ENCODE measurements at regions not wholly inside any gene's neighbourhood (a gene's known extent, or its start where the extent isn't known, plus 50 kb on each side); places are given as distances from the start of the nearest gene placed in this dataset.
A peak's percentile ranks its signal among the peaks of the same experiment; 100 is the strongest.
"Not testable (repeated sequence)": the region's sequence is repeated elsewhere in the genome, so short reads cannot be mapped to it uniquely, and the experiment has no call there.

DNA sequence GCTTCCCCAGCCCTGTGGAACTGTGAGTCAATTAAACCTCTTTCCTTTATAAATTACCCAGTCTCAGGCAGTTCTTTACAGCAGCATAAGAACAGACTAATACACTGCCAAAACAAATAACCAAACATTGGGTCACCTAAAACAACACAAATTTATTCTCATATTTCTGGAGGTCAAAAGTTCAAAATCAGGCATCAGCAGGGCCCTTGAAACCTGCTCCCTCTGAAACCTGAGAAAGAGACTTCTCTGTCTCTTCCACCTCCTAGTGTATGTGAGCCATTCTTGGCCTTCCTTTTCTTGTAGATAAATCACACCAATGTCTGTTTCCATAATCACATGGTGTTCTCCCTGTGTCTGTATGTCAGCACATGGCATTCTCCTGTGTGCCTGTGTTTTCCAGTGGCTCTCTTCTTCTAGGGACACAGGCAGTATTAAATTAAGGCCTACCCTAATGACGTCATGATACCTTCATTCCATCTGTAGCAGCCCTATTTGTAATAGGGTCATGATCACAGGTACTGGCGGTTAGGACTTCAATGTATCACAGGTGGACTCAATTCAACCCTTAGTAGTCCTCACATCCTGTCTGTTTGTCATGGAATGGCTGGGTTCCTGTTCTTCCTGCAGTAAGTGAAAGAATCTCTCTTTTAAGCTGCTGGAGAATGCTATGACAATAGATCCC lies 147.3 kb upstream of the CLNK start:
- DNase-seq (ENCODE audit: low spot score), result no peak

DNA sequence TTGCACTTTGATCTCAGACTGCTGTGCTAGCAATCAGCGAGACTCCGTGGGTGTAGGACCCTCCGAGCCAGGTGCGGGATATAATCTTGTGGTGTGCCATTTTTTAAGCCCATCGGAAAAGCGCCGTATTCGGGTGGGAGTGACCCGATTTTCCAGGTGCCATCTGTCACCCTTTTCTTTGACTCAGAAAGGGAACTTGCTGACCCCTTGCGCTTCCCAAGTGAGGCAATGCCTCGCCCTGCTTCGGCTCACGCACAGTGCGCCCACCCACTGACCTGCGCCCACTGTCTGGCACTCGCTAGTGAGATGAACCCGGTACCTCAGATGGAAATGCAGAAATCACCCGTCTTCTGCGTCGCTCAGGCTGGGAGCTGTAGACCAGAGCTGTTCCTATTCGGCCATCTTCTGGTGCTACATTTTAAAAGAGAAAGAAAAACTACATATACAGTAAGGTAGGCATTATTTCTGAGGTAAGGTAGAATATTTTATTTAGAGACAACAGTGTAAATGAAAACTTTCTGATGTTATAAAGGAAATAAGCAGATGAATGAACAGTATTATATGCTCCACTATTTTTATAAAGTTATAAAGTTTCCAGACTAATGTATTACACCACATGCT lies 144.5 kb upstream of the CLNK start:
- DNase-seq (ENCODE audit: low spot score), result not testable (repeated sequence)

DNA sequence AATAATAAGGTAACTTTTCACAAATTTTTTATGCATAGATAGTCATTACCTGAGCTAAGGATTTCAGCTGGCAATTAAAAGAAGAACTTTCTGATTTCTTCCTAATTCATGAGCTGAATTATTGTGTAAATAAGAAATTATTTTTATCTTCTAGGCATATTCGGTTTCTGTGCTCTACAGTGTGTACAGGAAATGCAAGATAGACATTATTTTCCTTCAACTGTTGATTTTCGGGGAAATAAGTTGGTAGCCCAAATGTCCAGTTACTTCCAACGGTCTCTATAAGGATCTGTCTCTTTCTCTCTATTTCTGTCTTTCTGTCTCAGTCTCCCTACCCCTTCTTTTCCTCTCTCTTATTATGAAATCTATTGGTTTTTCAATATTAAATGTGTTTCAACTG lies 137.3 kb upstream of the CLNK start:
- no peak for DNase-seq (ENCODE audit: low spot score)

DNA sequence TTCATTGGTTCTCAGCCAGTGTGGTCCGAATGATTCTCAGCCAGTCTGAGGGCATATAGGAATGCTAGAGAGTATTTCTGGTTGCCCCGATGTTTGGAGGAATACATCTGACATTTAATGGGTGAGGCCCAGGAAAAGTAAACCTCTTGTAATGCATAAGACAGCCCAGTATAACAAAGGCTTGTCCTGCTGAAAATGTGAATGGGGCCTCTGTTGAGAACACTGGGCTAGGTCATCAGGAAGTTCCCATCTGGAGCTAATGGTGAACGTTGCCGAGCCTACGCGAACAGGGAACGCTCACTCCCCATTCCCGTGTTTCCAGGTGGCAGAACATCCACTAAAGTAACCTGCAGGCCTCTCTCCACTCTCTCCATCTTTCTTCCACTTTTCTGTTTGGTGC lies 132.0 kb upstream of the CLNK start:
- no peak for DNase-seq (ENCODE audit: low spot score)

DNA sequence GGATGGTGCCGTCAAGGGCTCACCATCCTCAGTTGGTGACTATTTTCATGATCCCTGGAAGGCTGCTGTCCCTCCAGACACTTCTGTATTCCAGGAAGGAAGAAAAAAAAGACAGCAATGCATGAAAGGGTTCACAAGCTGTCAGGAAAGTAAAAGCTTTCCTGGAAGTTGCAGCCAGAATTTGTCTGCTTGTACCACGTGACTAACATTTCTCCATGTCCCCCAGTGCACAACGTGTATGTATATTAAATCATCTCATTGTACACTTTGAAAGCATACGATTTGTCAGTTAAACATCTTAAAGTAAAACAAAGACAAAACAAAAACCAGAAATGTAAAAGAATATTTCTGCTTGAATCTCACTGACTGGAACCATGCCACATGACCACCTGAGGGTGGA lies 127.4 kb upstream of the CLNK start:
- no peak for DNase-seq (ENCODE audit: low spot score)

DNA sequence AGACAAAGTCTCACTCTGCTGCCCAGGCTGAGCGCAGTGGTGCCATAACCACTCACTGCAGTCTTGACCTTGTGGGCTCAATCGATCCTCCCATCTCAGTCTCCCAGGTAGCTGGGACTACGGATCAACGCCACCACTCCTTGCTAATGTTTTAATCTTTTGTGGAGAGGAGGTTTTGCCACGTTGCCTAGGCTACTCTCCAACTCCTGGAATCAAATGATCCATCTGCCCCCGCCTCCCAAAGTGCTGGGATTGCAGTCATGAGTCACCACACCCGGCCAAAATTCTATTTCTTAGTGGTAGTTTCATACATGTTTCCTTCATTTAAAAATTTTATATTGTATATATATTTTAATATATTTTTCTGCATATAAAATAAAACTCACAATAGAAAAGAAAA lies 125.8 kb upstream of the CLNK start:
- no peak for DNase-seq (ENCODE audit: low spot score)

DNA sequence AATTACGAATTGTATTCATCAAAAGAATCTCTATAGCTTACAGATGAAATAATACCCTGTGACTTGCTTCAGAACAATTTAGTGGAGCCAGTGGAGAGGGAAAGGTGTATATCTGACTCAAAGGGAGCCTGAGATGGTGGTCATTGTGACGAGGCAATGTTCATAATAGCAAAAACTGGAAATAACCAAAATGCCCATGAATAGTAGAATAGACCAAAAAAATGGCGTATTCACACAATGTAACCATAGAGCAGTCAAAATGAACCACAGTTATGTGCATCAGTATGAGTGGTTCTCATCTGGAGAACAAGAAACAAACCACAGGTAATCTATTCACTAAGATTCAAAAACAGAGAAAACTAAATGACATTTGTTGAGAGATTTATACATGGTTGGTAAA lies 125.3 kb upstream of the CLNK start:
- no peak for DNase-seq (ENCODE audit: low spot score)

DNA sequence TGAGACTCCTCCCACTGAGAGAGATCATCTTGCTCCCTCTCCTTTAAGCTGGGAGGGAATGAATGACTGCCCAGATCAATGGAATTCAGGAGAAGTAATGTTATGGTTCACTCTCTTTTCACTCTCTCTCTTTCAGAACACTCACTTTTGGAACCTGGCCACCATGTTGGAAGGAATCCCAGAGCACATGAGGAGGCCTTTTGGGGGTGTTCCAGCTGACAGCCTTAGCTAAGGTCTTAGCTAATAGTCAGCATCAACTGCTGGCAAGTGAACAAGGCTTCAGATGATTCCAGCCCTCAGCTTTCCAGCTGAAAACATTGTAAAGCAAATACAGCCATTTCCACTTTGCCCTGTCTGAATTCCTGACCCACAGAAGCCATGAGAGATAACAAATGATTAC lies 124.0 kb upstream of the CLNK start:
- no peak for DNase-seq (ENCODE audit: low spot score)

DNA sequence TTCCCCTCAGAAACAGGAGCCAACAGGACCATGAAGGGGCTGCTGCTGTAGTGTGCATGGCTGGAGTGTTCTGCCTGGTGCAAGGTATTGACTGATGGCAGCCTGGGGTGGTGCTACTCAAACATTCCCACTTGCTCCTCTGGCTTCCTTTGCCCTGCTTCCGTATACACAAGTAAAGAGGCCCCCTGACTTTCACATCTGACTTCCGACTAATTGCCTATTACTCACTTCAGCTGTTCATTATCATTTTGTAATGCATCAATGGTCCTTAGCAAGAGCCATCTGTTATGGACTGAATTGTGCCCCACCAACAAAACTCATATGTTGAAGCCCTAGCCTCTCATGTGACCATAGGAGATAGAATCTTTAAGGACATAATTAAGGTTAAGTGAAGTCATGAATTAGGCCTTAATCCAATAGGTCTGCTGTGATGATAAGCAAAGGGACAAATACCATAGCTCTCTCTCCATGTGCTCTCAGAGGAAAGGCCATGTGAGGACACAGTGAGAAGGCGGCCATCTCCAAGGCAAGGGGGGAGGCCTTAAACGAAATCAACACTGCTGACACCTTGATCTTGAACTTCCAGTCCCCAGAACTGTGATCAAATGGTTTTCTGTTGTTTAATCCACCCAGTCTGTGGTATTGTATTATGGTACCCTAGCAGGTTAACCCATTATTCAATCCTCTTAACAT lies 122.5 kb upstream of the CLNK start:
- peak; percentile 41 for DNase-seq (ENCODE audit: low spot score)

DNA sequence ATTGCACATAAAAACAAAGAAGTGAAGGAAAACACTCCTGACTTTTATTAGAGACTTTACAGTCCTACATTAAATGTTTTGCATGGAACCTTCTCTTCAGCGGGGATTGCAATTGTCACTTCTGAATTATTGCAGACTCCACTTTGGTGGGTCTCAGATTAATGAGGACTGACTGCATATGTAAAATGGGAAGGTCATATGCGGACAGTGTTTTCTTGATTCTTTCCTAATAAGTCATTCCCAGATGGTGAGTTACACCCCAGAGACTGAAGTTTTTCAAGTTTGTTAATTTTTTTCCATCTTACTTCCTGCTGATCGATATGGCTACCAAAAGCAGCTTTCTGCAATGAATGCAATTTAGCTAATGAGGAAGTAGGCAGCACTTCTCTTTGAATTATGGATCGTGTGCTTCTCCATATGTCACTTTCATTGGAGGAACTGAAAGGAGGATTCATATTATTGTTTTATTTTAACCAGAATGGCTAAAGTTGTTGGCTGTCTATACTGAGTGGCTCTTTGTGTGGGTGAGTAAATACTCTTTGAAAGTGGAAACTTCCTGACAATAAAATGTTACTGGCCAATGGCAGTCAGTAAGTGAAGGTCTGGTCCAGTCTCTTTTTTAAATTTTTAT lies 119.3 kb upstream of the CLNK start:
- DNase-seq (ENCODE audit: low spot score), result no peak

DNA sequence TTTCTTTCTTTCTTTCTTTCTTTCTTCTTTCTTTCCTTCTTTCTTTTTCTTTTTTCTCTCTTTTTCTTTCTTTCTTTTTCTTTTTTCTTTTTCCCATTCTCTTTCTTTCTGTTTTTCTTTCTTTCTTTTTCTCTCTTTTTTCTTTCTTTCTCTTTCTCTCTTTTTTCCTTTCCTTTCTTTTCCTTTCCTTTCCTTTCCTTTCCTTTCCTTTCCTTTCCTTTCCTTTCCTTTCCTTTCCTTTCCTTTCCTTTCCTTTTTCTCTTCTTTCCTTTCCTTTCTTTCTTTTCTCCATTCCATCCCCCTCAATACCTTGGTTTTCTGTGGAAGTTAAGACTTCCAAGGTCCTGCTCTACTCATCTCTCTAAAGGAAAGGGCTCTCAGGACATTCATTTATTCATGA lies 102.8 kb upstream of the CLNK start:
- DNase-seq (ENCODE audit: low spot score), result no peak

DNA sequence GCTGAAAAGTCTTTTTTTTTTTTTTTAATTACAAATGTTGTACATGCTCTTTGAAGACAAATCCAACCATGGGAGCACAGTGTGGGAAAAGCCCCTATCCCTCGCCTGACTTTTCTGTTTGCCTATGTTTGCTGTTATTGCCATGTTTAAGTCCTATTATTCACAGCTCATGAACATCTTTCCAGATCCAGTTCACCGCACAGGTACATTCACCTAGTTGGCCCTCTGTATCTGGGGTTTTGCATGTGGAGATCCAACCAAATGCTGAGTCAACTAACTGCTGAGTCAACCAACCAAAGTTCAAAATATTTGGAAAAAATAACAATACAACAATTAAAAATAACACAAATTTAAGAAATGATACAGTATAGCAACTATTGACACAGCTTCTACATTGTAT lies 100.1 kb upstream of the CLNK start:
- DNase-seq (ENCODE audit: low spot score), result no peak

DNA sequence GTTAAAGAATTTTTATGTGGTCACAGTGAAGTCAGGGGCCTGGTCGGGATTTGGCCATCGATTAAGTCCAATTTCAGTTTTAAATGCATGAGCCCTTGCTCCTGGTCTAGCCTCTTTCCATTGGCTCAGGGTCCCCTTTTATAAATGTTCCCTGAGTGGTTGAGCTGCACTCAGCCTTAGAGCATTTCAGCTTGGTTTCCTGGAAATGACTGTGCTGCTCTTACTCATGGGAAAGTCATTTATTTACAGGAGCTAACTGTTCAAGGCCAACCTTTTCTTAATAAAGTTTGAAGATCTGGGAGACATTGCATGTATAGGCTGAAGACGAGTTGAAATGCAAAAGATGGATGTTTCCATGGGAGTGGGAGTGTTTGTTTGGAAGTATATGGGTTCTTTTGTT lies 98.8 kb upstream of the CLNK start:
- no peak for DNase-seq (ENCODE audit: low spot score)

DNA sequence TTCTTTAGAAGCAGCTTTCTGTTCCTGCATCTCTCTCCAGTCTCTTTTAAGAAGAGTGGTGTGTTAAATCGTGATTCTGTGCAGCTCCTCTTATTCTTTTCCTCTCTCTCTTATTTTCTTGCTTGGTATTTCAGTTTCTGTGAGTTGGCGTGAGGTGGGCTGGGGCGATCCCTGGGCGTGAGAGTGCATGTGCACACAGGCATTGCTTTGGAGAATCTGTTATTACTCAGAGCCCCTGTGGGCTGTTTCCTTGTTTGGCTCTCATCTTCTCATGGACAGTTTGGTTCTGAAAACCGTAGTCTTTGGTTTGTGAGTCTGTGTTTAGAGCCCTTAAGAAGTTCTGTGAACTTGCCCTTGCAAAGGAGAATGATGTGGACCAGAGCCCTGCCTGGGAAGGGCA lies 97.2 kb upstream of the CLNK start:
- DNase-seq (ENCODE audit: low spot score), result no peak

DNA sequence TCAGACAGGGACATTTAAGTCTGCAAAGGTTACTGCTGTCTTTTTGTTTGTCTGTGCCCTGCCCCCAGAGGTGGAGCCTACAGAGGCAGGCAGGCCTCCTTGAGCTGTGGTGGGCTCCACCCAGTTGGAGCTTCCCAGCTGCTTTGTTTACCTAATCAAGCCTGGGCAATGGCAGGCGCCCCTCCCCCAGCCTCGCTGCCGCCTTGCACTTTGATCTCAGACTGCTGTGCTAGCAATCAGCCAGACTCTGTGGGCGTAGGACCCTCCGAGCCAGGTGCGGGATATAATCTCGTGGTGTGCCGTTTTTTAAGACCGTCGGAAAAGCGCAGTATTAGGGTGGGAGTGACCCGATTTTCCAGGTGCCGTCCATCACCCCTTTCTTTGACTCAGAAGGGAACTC lies 96.2 kb upstream of the CLNK start:
- DNase-seq (ENCODE audit: low spot score), result not testable (repeated sequence)

DNA sequence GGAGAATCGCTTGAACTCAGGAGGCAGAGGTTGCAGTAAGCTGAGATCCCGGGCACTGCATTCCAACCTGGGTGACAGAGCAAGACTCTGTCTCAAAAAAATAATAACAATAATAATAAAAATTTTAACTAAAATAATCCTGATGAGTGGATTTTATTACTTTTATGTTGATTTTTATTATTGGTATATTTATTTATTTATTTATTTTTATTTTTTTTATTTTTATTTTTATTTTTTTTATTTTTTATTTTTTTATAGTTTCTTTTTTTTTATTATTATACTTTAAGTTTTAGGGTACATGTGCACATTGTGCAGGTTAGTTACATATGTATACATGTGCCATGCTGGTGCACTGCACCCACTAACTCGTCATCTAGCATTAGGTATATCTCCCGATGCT lies 90.6 kb upstream of the CLNK start:
- DNase-seq (ENCODE audit: low spot score), result not testable (repeated sequence)

DNA sequence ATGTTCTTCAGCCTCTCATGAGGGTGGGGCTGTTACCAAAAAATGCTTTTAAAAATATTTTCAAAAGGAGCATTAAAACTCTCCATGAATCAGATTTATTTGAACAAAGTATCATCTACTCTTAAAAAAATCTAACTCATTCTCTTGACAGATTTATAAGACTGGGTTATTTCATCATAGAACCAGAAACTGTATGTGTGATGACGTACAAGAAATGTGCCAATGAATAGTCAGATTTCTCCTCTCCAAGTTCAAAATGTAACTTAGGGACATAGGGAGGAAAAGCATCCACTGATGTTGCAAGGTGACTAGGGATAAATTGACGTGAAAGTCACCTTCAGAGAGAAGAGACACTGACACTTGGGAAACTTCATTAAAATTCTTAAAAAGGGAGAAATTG lies 89.1 kb upstream of the CLNK start:
- DNase-seq (ENCODE audit: low spot score), result no peak

DNA sequence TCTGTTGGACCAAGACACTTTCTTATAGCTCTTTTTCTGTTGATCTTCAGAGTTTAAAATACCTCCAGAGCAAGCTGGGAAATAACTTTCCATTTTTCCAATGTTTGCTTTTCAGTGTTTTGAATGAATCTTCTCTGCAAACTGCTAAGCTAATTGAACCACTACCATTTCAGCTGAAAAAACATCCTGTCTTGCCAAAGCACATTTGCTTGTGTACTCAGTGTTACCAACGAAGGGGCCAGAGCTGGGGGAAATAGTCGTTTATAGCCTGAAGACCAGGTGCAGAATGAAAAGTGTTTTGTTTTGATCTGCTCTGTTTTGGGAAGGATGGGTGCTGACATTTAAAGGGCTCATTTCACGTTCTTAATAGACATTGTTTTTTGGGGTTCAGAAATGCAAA lies 88.4 kb upstream of the CLNK start:
- no peak for DNase-seq (ENCODE audit: low spot score)

DNA sequence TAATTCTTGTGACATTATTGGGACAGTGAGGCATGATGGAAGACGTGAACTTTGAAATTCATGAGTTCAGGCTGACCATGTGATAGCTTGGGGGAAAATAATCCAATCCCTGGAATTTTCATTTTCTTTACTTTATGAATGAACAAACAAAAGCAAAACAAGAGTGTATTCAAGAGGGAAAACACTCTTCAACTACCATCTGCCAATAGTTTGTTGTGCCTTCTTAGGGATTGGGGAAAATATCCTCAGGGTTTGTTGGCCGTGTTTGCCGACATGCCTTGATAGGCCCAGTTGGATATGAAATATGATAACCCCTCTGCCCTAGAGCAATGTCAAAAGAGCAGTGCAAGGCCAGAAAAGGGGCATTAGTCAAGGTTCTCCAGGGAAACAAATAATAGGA lies 80.8 kb upstream of the CLNK start:
- DNase-seq (ENCODE audit: low spot score), result no peak

DNA sequence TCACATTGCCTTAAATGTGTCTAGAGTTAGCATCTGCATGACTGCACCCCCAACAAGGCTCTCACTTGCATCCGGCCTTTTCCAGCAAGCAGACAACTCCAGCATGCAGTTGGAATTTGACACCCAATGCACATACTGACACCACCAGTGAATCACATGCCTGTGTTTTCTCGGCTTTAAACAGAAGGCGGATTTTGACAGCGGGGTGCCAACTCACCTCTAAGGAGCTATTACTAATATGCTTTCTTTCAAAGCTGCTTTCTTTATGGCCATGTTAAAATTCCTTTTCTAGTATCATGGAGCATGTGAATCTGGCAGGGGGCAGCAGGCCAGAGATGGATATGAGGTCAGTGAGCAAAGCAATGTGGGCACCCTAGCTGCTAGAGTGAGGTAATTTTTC lies 78.0 kb upstream of the CLNK start:
- no peak for DNase-seq (ENCODE audit: low spot score)

DNA sequence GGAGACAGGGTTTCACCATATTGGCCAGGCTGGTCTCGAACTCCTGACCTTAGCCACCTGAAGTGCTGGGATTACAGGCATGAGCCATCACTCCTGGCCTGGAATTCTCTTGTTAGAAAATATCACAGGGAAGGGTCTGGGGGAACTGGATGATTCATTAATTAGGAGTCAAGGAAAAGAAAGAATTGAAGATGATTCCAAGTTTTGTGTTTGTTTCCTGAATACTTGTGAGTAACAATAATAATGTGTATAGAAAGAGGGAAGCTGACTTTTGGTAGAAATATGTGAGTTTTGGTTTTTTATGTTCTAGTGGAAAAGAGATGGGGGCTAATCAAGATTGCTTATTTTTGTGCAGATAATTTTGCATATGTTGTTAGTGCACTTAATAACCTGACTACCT lies 77.3 kb upstream of the CLNK start:
- DNase-seq (ENCODE audit: low spot score), result no peak

DNA sequence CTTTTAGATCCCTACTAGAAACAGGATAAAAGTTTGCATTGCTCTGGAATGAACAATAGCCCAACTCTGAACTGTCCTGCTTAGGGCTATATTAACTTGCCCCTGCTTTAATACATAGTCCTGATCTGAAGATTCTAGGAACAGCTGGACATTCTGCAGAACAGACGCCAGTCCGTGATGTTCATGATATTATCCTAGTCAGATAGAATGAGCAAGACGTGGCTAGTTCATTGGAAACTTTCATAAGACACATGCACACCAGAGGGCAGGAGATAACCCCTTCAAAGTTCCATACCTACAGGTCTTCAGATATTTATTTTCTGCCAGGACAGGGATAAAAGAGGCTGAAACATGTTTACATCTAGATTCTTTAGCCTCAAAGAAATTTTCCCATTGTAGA lies 75.5 kb upstream of the CLNK start:
- DNase-seq (ENCODE audit: low spot score), result no peak

DNA sequence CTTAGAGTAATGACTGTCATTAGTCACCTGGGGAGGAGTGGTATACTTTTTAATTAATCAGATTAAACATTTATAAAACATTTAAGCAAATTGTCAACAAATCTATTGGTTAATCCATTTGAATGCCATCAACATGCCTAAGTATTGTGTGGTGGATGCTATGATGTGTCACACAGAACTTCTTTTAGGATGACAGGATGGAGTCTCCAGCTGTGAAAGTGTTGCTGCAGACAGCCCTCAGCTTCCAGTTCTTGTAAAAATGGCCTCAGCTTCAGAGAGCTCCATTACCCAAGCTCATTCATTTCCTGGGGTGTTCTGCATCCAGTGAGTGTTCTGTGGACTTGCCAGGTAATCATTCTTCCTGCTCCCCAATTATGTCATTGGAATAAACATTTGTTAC lies 74.3 kb upstream of the CLNK start:
- DNase-seq (ENCODE audit: low spot score), result no peak

Measured in SK-N-DZ (cell line).